ENCODE measurements at regions not wholly inside any gene's neighbourhood (a gene's known extent, or its start where the extent isn't known, plus 50 kb on each side); places are given as distances from the start of the nearest gene placed in this dataset.

GRCh38 chr2:66869076-66869475 lies 434.2 kb downstream of the MEIS1 start:
- DNase-seq (ENCODE audit: unreplicated experiment) = peak; percentile 23
- Mint-ChIP-seq H3K36me3 (ENCODE audit: insufficient read depth, unreplicated experiment) (peaks cover 13% of the 10 kb centered on the region), H3K4me3 (ENCODE audit: unreplicated experiment) (no peak overlapping the region), H3K9me3 (ENCODE audit: unreplicated experiment) (peaks cover 8% of the 10 kb centered on the region), H3K27ac (ENCODE audit: low read depth, unreplicated experiment) (no peak overlapping the region), H3K4me1 (ENCODE audit: insufficient read depth, unreplicated experiment) (peaks cover 23% of the 10 kb centered on the region), H3K27me3 (ENCODE audit: insufficient read depth, unreplicated experiment) (no peaks in the 10 kb centered on the region)
- ChIA-PET CTCF (interaction anchor here (0.6 kb wide), 1 partner anchor 809 kb away, joined by 3 read pairs; no protein-coding TSS in a partner anchor), POLR2A (no interaction called here)
- BruUV-seq (replicated peaks) = no TSS peak
- intact Hi-C loops (cut with micrococcal nuclease) = no loop called here
- TF ChIP-seq, protein P1, sequence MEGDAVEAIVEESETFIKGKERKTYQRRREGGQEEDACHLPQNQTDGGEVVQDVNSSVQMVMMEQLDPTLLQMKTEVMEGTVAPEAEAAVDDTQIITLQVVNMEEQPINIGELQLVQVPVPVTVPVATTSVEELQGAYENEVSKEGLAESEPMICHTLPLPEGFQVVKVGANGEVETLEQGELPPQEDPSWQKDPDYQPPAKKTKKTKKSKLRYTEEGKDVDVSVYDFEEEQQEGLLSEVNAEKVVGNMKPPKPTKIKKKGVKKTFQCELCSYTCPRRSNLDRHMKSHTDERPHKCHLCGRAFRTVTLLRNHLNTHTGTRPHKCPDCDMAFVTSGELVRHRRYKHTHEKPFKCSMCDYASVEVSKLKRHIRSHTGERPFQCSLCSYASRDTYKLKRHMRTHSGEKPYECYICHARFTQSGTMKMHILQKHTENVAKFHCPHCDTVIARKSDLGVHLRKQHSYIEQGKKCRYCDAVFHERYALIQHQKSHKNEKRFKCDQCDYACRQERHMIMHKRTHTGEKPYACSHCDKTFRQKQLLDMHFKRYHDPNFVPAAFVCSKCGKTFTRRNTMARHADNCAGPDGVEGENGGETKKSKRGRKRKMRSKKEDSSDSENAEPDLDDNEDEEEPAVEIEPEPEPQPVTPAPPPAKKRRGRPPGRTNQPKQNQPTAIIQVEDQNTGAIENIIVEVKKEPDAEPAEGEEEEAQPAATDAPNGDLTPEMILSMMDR (IDR thresholded peaks at IDR 0.05; ENCODE audit: unreplicated experiment) = no peak

- H3K4me1 Mint-ChIP-seq (ENCODE audit: insufficient read depth, unreplicated experiment) = peaks cover 25% of the 10 kb centered on the region
- no TSS peak for BruUV-seq (replicated peaks)
These were observed 437.4 kb downstream of the MEIS1 start for GRCh38 chr2:66872081-66872985.

DNA sequence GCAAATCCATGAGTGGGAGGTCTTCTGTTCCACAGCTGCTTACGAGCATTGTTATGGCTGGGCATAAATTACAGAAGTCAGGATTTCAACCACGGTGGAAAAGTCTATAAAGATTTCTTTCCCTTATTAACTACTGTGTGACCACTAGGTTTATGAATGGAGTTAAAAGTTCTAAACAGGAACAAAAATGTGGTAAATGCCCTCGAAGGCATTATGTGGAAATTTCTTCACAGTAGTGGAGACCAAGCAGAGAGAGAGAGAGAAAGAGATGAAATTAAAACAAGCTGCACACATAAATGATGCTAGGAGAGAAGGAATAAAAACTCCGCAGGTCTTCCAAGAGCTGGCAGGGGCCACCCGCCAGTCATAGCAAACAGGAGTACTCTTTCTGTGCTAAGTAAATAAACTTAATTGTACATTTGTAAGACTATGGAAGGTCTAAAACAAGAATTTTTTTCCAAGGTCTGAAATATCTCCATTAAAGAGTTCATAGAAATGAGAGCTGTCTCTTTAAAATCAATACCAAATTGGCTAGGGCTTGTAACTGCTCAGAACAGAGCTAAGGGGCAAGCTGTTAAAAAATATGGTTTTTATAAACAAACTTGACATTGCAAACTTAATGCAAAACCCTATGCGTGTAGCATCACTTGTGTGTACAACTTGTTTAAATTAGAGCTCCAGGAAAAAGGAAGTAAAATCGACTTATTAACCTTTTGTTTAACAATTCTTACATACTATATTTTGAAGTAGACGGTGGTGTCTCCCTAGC lies 438.2 kb downstream of the MEIS1 start:
- Mint-ChIP-seq H3K36me3 (ENCODE audit: insufficient read depth, unreplicated experiment) (peaks cover 13% of the 10 kb centered on the region), H3K4me3 (ENCODE audit: unreplicated experiment) (no peak overlapping the region), H3K27me3 (ENCODE audit: insufficient read depth, unreplicated experiment) (no peaks in the 10 kb centered on the region), H3K4me1 (ENCODE audit: insufficient read depth, unreplicated experiment) (peaks cover 23% of the 10 kb centered on the region), H3K9me3 (ENCODE audit: unreplicated experiment) (peaks cover 5% of the 10 kb centered on the region), H3K27ac (ENCODE audit: low read depth, unreplicated experiment) (no peak overlapping the region)
- BruUV-seq (replicated peaks) = no TSS peak
- intact Hi-C loops (cut with micrococcal nuclease) = no loop called here
- TF ChIP-seq, protein P1 (IDR thresholded peaks at IDR 0.05; ENCODE audit: unreplicated experiment) = no peak
- DNase-seq (ENCODE audit: unreplicated experiment) = no peak
- POLR2A ChIA-PET = interaction anchor here (0.6 to 2.0 kb wide), 7 partner anchors 10 to 145 kb away, joined by 3 to 11 read pairs (median 5); no protein-coding TSS in a partner anchor
- CTCF ChIA-PET = interaction anchor here (0.6 kb wide), 1 partner anchor 318 kb away, joined by 3 read pairs; no protein-coding TSS in a partner anchor

More at GRCh38 chr2:66872081-66872985, 437.4 kb downstream of the MEIS1 start:
- peaks cover 8% of the 10 kb centered on the region for H3K9me3 Mint-ChIP-seq (ENCODE audit: unreplicated experiment)
- CTCF ChIA-PET = no interaction called here
- TF ChIP-seq, protein P1 (IDR thresholded peaks at IDR 0.05; ENCODE audit: unreplicated experiment) = no peak
- no peak overlapping the region for H3K4me3 Mint-ChIP-seq (ENCODE audit: unreplicated experiment)
- peak; percentile 34 for DNase-seq (ENCODE audit: unreplicated experiment)
- H3K27ac Mint-ChIP-seq (ENCODE audit: low read depth, unreplicated experiment) = no peak overlapping the region
- peaks cover 13% of the 10 kb centered on the region for H3K36me3 Mint-ChIP-seq (ENCODE audit: insufficient read depth, unreplicated experiment)
- POLR2A ChIA-PET = interaction anchor here (0.8 to 2.0 kb wide), 5 partner anchors 9 to 438 kb away, joined by 3 to 11 read pairs (median 5); partner anchors contain the start of gene MEIS1
- intact Hi-C loops (cut with micrococcal nuclease) = no loop called here
- H3K27me3 Mint-ChIP-seq (ENCODE audit: insufficient read depth, unreplicated experiment) = no peaks in the 10 kb centered on the region

GRCh38 chr2:66874411-66874810 lies 439.5 kb downstream of the MEIS1 start:
- no peak overlapping the region for H3K27ac Mint-ChIP-seq (ENCODE audit: low read depth, unreplicated experiment)
- peaks cover 7% of the 10 kb centered on the region for H3K36me3 Mint-ChIP-seq (ENCODE audit: insufficient read depth, unreplicated experiment)
- ChIA-PET POLR2A (interaction anchor here (0.6 to 1.6 kb wide), 5 partner anchors 11 to 440 kb away, joined by 3 to 6 read pairs (median 3); no protein-coding TSS in a partner anchor), CTCF (no interaction called here)
- no peak for DNase-seq (ENCODE audit: unreplicated experiment)
- BruUV-seq (replicated peaks) = no TSS peak
- no peaks in the 10 kb centered on the region for H3K9me3 Mint-ChIP-seq (ENCODE audit: unreplicated experiment)
- no peak overlapping the region for H3K4me3 Mint-ChIP-seq (ENCODE audit: unreplicated experiment)
- peaks cover 14% of the 10 kb centered on the region for H3K4me1 Mint-ChIP-seq (ENCODE audit: insufficient read depth, unreplicated experiment)
- intact Hi-C loops (cut with micrococcal nuclease) = no loop called here
- H3K27me3 Mint-ChIP-seq (ENCODE audit: insufficient read depth, unreplicated experiment) = no peaks in the 10 kb centered on the region
- TF ChIP-seq, protein P1 (IDR thresholded peaks at IDR 0.05; ENCODE audit: unreplicated experiment) = no peak

Measured in MCF 10A (cell line).